WERI-Rb-1 (cell line): ENCODE measurements at regions not wholly inside any gene's neighbourhood (a gene's known extent, or its start where the extent isn't known, plus 50 kb on each side); places are given as distances from the start of the nearest gene placed in this dataset.

Source experiments
- DNase-seq: peaks from one replicate; pipeline ENCODE4 v3.0.0-alpha.2; 2020
- H3K27ac ChIP-seq: fragments of 250-450 bp; sonication (Bioruptor Pico); 2 replicates; pipeline ENCODE4 v1.5.1; 2020; ENCODE audit warnings: mild to moderate bottlenecking, moderate library complexity
- H3K27me3 ChIP-seq: fragments of 250-450 bp; sonication (Bioruptor Pico); 2 replicates; pipeline ENCODE4 v1.5.1; 2021; ENCODE audit warnings: mild to moderate bottlenecking, low read depth, moderate library complexity; ENCODE audit not compliant: insufficient read depth, severe bottlenecking
- H3K36me3 ChIP-seq: fragments of 250-450 bp; sonication (Bioruptor Pico); 2 replicates; pipeline ENCODE4 v1.5.1; 2020; ENCODE audit warnings: mild to moderate bottlenecking, moderate library complexity
- H3K4me3 ChIP-seq: 2 replicates; pipeline ENCODE4 v1.5.1; 2011; ENCODE audit warnings: low read depth, mild to moderate bottlenecking, control low read depth, low read length
- H3K9me3 ChIP-seq: fragments of 250-450 bp; sonication (Bioruptor Pico); 2 replicates; pipeline ENCODE4 v1.5.1; 2021; ENCODE audit warnings: mild to moderate bottlenecking, moderate library complexity; ENCODE audit not compliant: severe bottlenecking
- CTCF ChIP-seq: IDR thresholded peaks from 2 replicates; pipeline ENCODE4 v1.5.1; 2011; ENCODE audit warnings: low read depth, mild to moderate bottlenecking, control low read depth, inconsistent platforms, low read length

DNA sequence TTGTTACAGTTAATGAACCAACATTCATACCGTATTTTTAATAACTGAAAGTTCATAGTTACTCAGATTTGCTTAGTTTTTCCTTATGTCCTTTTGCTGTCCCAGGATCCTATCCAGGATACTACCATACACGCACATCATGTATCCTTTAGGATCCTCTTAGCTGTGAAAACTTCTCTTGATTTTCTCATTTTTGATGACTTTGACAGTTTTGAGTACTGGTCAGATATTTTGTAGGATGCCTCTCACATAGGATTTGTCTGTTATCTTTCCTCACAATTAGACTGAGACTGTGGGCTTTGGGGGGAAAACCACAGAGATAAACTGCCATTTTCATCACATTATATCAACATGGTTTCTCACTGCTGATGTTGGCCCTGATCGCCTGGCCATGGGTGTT, 491.3 kb upstream of the TRPC7 start:
- Histone ChIP-seq H3K4me3 (no peak overlapping the region), H3K27me3 (peaks cover 2% of the 10 kb centered on the region), H3K36me3 (no peaks in the 10 kb centered on the region), H3K9me3 (no peaks in the 10 kb centered on the region), H3K27ac (no peak overlapping the region)
- TF ChIP-seq CTCF, result no peak
- no peak for DNase-seq

GRCh38 chr5:136853971-136854370, 488.6 kb upstream of the TRPC7 start:
- H3K4me3 ChIP-seq, result no peak overlapping the region
- no peak for TF ChIP-seq CTCF
- peaks cover 2% of the 10 kb centered on the region for H3K27me3 ChIP-seq
- H3K27ac ChIP-seq, result no peak overlapping the region
- no peak for DNase-seq
- no peaks in the 10 kb centered on the region for H3K9me3 ChIP-seq
- no peaks in the 10 kb centered on the region for H3K36me3 ChIP-seq

GRCh38 chr5:136840601-136841000, 475.3 kb upstream of the TRPC7 start:
- Histone ChIP-seq H3K27me3 (no peaks in the 10 kb centered on the region), H3K36me3 (no peaks in the 10 kb centered on the region), H3K4me3 (no peak overlapping the region), H3K9me3 (no peaks in the 10 kb centered on the region), H3K27ac (no peak overlapping the region)
- no peak for DNase-seq
- no peak for TF ChIP-seq CTCF

GRCh38 chr5:136836093-136836492, 470.7 kb upstream of the TRPC7 start:
- no peak for DNase-seq
- no peak overlapping the region for H3K4me3 ChIP-seq
- no peaks in the 10 kb centered on the region for H3K27me3 ChIP-seq
- no peak for TF ChIP-seq CTCF
- H3K9me3 ChIP-seq, result no peaks in the 10 kb centered on the region
- no peaks in the 10 kb centered on the region for H3K36me3 ChIP-seq
- H3K27ac ChIP-seq, result no peak overlapping the region

- Histone ChIP-seq H3K9me3 (no peaks in the 10 kb centered on the region), H3K4me3 (no peak overlapping the region), H3K27ac (no peak overlapping the region), H3K36me3 (no peaks in the 10 kb centered on the region), H3K27me3 (no peaks in the 10 kb centered on the region)
- TF ChIP-seq CTCF, result no peak
- no peak for DNase-seq
Observed at GRCh38 chr5:136820848-136821247, 455.5 kb upstream of the TRPC7 start.

- no peaks in the 10 kb centered on the region for H3K9me3 ChIP-seq
- TF ChIP-seq CTCF, result peak; percentile 26; the same call in 1 of the 2 replicates
- no peaks in the 10 kb centered on the region for H3K36me3 ChIP-seq
- H3K4me3 ChIP-seq, result no peak overlapping the region
- no peak overlapping the region for H3K27ac ChIP-seq
- no peaks in the 10 kb centered on the region for H3K27me3 ChIP-seq
- DNase-seq, result peak; percentile 20
Observed at GRCh38 chr5:136819526-136820302, 454.4 kb upstream of the TRPC7 start.
